ENCODE measurements at regions not wholly inside any gene's neighbourhood (a gene's known extent, or its start where the extent isn't known, plus 50 kb on each side); places are given as distances from the start of the nearest gene placed in this dataset.

GRCh38 chr6:14964556-14965270, 281.2 kb upstream of the JARID2 start:
- no peak for DNase-seq (ENCODE audit: low spot score)

- no peak for DNase-seq (ENCODE audit: low spot score)
Observed at GRCh38 chr6:14965424-14966075, 280.3 kb upstream of the JARID2 start.

- DNase-seq (ENCODE audit: low spot score) = no peak
Observed at GRCh38 chr6:14966096-14966905, 279.6 kb upstream of the JARID2 start.

- no peak for DNase-seq (ENCODE audit: low spot score)
Observed at GRCh38 chr6:14966906-14967711, 278.8 kb upstream of the JARID2 start.

DNA sequence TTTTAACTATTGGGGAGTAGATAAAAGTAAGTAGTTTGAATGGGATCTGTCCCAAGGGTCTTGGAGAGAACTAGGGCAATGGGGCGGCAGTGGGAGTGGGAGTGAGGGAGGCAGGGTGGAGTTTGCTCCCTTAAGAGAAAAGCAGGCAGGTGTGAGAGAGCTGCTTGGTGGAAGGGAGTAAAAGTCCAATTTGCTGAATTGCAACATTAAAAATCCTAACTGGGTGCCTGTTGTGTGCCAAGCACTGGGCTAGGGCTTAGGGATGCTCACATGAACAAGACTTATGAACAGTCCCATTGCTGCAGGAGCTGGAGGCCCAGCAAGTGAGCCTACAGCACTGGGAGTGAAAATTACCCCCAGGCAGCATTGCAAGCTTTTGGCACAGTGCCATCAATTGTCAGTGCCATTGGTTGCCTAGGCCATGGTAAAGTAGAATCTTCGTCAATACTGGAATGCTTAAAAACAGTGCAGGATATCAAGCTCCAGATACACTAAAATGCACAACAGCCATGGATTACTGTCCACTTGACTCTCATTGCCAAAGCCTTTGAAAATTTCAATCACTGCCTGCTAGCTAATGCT, 277.7 kb upstream of the JARID2 start:
- DNase-seq (ENCODE audit: low spot score) = no peak

GRCh38 chr6:14969126-14969525, 276.7 kb upstream of the JARID2 start:
- no peak for DNase-seq (ENCODE audit: low spot score)

GRCh38 chr6:14972379-14973067, 273.3 kb upstream of the JARID2 start:
- DNase-seq (ENCODE audit: low spot score) = no peak

GRCh38 chr6:14974372-14974771, 271.5 kb upstream of the JARID2 start:
- DNase-seq (ENCODE audit: low spot score) = no peak

GRCh38 chr6:14974792-14975470, 270.9 kb upstream of the JARID2 start:
- DNase-seq (ENCODE audit: low spot score) = no peak

GRCh38 chr6:14975471-14975817, 270.4 kb upstream of the JARID2 start:
- no peak for DNase-seq (ENCODE audit: low spot score)

DNA sequence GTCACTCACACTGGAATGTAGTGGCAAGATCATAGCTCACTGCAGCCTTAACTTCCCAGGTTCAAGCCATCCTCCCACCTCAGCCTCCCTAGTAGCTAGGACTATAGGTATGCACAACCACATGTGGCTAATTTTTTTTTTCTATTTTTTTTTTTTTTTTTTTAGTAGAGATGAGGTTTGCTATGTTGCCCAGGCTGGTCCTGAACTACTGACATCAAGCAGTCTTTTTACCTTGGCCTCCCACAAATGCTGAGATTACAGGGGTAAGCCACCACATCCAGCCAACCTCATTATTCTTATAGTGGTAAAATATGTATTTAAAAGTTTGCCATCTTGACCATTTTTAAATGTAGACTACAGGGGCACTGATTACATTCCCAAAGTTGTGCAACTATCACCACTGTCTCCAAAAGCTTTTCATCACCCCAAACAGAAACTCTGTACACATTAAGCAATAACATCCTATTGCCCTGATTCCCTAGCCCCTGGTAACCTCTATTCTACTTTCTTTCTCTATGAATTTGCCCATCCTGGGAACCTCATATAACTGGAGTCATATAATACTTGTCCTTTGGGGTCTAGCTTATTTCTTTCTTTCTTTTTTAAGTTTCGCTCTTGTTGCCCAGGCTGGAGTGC, 268.0 kb upstream of the JARID2 start:
- no peak for DNase-seq (ENCODE audit: low spot score)

DNA sequence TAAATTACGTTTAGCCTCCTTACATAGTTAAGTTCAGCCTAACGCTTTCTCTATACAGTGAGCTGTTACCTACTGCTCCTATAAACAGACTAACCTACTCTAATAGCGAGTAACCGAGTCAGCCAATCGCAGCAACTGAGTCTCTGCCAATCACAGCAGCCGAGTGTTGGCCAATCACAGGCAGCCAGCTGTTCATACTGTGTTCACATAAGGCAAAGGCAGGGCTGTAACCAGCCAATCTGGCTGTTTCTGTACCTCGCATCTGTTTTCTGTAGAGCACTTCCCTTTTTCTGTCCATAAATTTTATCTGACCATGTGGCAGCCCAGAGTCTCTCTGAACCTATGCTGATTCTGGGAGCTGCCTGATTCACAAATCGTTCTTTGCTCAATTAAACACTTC, 263.9 kb upstream of the JARID2 start:
- DNase-seq (ENCODE audit: low spot score) = no peak

GRCh38 chr6:14983599-14984518, 262.0 kb upstream of the JARID2 start:
- peak; percentile 20 for DNase-seq (ENCODE audit: low spot score)

- peak; percentile 70 for DNase-seq (ENCODE audit: low spot score)
Observed at GRCh38 chr6:14984519-14984853, 261.4 kb upstream of the JARID2 start.

DNA sequence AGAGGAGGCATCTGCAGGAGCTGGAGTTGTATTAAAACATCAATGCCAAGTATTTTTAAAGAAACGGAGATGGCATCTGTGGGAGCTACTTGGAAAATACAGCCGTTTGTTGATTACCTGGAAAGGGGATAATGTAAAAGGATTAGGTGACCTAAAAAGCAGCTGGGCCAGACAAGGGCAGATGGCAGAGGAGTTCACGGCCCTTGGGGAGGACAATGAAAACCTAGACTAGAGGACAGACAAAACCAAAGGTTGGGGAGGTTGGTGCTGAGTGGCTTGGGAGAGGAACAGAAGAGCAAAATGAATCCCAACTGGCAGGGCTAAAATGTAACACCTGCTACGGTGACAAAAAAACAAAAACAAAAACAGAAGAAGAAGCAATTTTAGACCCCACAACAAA, 260.5 kb upstream of the JARID2 start:
- no peak for DNase-seq (ENCODE audit: low spot score)

GRCh38 chr6:14986370-14986769, 259.5 kb upstream of the JARID2 start:
- DNase-seq (ENCODE audit: low spot score) = no peak

DNA sequence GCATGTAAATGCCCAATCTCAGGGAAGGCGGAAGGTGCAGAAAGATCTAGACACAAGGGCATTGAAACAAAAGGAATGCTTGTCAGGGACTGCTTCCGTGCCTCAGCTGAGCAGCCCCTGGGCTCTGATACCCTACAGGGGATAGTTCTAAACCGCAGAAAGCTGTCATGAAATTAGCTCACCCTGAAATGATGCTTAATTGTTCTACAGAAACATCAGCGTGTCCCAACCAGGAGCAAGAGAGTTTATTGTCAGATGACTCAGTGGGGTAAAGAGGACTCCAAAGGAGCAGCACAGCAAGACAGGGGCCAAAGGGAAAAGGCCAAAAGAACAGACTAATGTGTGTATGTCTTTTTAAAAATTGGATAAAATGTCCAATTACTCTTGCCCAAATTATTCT, 258.4 kb upstream of the JARID2 start:
- DNase-seq (ENCODE audit: low spot score) = no peak

- no peak for DNase-seq (ENCODE audit: low spot score)
Observed at GRCh38 chr6:14992382-14992781, 253.5 kb upstream of the JARID2 start.

DNA sequence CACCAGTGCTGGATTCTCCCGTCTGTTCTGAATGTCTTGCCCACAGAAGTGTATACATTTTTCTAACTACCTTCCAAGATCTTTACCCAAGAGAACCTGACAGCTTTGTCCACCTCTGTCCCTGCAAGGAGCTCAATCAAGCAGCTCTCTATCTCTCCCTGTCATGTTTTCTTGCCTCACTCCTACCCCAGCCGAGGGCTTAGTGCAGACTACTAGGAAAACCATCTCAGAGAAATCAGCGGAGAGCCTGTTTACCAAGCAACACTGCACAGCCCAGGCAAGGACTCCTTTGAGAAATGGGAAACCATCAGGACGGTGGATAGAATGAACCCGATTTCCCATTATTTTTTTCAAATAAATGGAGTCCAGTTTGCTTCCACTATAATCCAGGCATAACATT, 250.7 kb upstream of the JARID2 start:
- no peak for DNase-seq (ENCODE audit: low spot score)
